CD4-positive, CD25-positive, alpha-beta regulatory T cell (primary cell): ENCODE measurements at regions not wholly inside any gene's neighbourhood (a gene's known extent, or its start where the extent isn't known, plus 50 kb on each side); places are given as distances from the start of the nearest gene placed in this dataset.

ENCODE experiments used
- ATAC-seq, 2 donors: fragments of 150-1000 bp; cut with Tn5 transposase; one replicate each; pipeline ENCODE4 v1.10.0; 2021; ENCODE audit warnings: low read depth in 2 of 2, moderate number of reproducible peaks in 2 of 2, moderate library complexity in 1 of 2
- DNase-seq, 3 donors: peaks; one replicate each; pipeline versions ENCODE4 v3.0.0 to v3.0.0-alpha.2; 2012 to 2022; ENCODE audit warnings: mixed read lengths in 1 of 3
- H3K27ac ChIP-seq: one replicate; pipeline ENCODE4 v1.7.0; 2013; ENCODE audit warnings: mild to moderate bottlenecking, low read length; ENCODE audit not compliant: insufficient read depth, poor library complexity, severe bottlenecking
- H3K27me3 ChIP-seq: one replicate; pipeline ENCODE4 v1.7.0; 2013; ENCODE audit warnings: low read length; ENCODE audit not compliant: control insufficient read depth, insufficient read depth
- H3K36me3 ChIP-seq: one replicate; pipeline ENCODE4 v1.7.0; 2013; ENCODE audit warnings: mild to moderate bottlenecking, low read length, moderate library complexity; ENCODE audit not compliant: control insufficient read depth, insufficient read depth
- H3K4me1 ChIP-seq: 2 replicates; pipeline ENCODE4 v1.7.0; 2013; ENCODE audit warnings: mild to moderate bottlenecking, low read length; ENCODE audit not compliant: insufficient read depth, control insufficient read depth, poor library complexity, severe bottlenecking
- H3K4me3 ChIP-seq: one replicate; pipeline ENCODE4 v1.7.0; 2013; ENCODE audit warnings: low read depth, mild to moderate bottlenecking, low read length, moderate library complexity
- H3K9me3 ChIP-seq, 2 experiments: 1 replicate in 1 of 2; 2 replicates in 1 of 2; pipeline ENCODE4 v1.7.0; 2013; ENCODE audit warnings: low read length in 2 of 2, mild to moderate bottlenecking in 1 of 2, moderate library complexity in 1 of 2; ENCODE audit not compliant: control insufficient read depth in 2 of 2
- H3K27ac Mint-ChIP-seq, 3 donors: one replicate each; pipeline ENCODE4 v1.8.0; 2020 to 2022; ENCODE audit warnings: mild to moderate bottlenecking in 3 of 3, mixed read lengths in 3 of 3, moderate library complexity in 2 of 3
- H3K27me3 Mint-ChIP-seq: one replicate; pipeline ENCODE4 v1.8.0; 2022; ENCODE audit warnings: mild to moderate bottlenecking, mixed read lengths
- H3K36me3 Mint-ChIP-seq: one replicate; pipeline ENCODE4 v1.8.0; 2020; ENCODE audit warnings: mixed read lengths
- H3K4me1 Mint-ChIP-seq, 4 donors: one replicate each; pipeline ENCODE4 v1.8.0; 2020 to 2022; ENCODE audit warnings: mixed read lengths in 4 of 4, mild to moderate bottlenecking in 1 of 4
- H3K4me3 Mint-ChIP-seq, 4 donors: one replicate each; pipeline ENCODE4 v1.8.0; 2020 to 2022; ENCODE audit warnings: mild to moderate bottlenecking in 4 of 4, mixed read lengths in 4 of 4, moderate library complexity in 3 of 4
- H3K9me3 Mint-ChIP-seq, 7 donors: one replicate each; pipeline ENCODE4 v1.8.0; 2020 to 2022; ENCODE audit warnings: mixed read lengths in 7 of 7, mild to moderate bottlenecking in 3 of 7, moderate library complexity in 2 of 7

GRCh38 chr9:126152622-126153362 is 173.8 kb upstream of the MVB12B start:
- DNase-seq (no peak), ATAC-seq (no peak)
- no peak overlapping the region for H3K4me3 Mint-ChIP-seq

GRCh38 chr9:126153382-126153781 is 173.2 kb upstream of the MVB12B start:
- Histone ChIP-seq H3K4me3 (no peak overlapping the region), H3K27me3 (peaks cover 2% of the 10 kb centered on the region), H3K36me3 (no peaks in the 10 kb centered on the region), H3K4me1 (no peaks in the 10 kb centered on the region), H3K27ac (no peak overlapping the region), H3K9me3 (no peaks in the 10 kb centered on the region)
- no peaks in the 10 kb centered on the region for H3K36me3 Mint-ChIP-seq
- no peaks in the 10 kb centered on the region for H3K4me1 Mint-ChIP-seq
- no peak for DNase-seq
- ATAC-seq, result no peak
- H3K9me3 Mint-ChIP-seq, result peaks cover 0 to 2% (median 0%) of the 10 kb centered on the region in 7 donors
- H3K4me3 Mint-ChIP-seq, result no peak overlapping the region
- H3K27ac Mint-ChIP-seq, result no peak overlapping the region
- H3K27me3 Mint-ChIP-seq, result no peaks in the 10 kb centered on the region

More at GRCh38 chr9:126152622-126153362, 173.8 kb upstream of the MVB12B start:
- H3K27me3 ChIP-seq, result peaks cover 2% of the 10 kb centered on the region
- no peaks in the 10 kb centered on the region for H3K36me3 Mint-ChIP-seq
- H3K4me3 ChIP-seq, result no peak overlapping the region
- H3K9me3 Mint-ChIP-seq, result peaks cover 0 to 1% (median 0%) of the 10 kb centered on the region in 7 donors
- H3K9me3 ChIP-seq, result no peaks in the 10 kb centered on the region
- no peak overlapping the region for H3K27ac Mint-ChIP-seq
- H3K27me3 Mint-ChIP-seq, result peaks cover 4% of the 10 kb centered on the region
- no peaks in the 10 kb centered on the region for H3K4me1 Mint-ChIP-seq
- no peak overlapping the region for H3K27ac ChIP-seq
- no peaks in the 10 kb centered on the region for H3K36me3 ChIP-seq
- H3K4me1 ChIP-seq, result no peaks in the 10 kb centered on the region

GRCh38 chr9:126154182-126154827 is 172.3 kb upstream of the MVB12B start:
- ATAC-seq, result no peak
- no peak overlapping the region for H3K4me3 ChIP-seq
- H3K36me3 Mint-ChIP-seq, result no peaks in the 10 kb centered on the region
- no peak overlapping the region for H3K27ac ChIP-seq
- H3K4me3 Mint-ChIP-seq, result no peak overlapping the region
- H3K4me1 ChIP-seq, result no peaks in the 10 kb centered on the region
- DNase-seq, result no peak
- H3K4me1 Mint-ChIP-seq, result no peaks in the 10 kb centered on the region
- no peak overlapping the region for H3K27ac Mint-ChIP-seq
- H3K36me3 ChIP-seq, result no peaks in the 10 kb centered on the region
- peaks cover 2% of the 10 kb centered on the region for H3K27me3 ChIP-seq
- H3K27me3 Mint-ChIP-seq, result no peaks in the 10 kb centered on the region
- peaks cover 0 to 2% (median 0%) of the 10 kb centered on the region in 7 donors for H3K9me3 Mint-ChIP-seq
- no peaks in the 10 kb centered on the region for H3K9me3 ChIP-seq

GRCh38 chr9:126154869-126155268 is 171.8 kb upstream of the MVB12B start:
- H3K27ac ChIP-seq, result no peak overlapping the region
- H3K27me3 ChIP-seq, result peaks cover 2% of the 10 kb centered on the region
- H3K9me3 ChIP-seq, result no peaks in the 10 kb centered on the region
- Mint-ChIP-seq H3K27me3 (no peaks in the 10 kb centered on the region), H3K9me3 (peaks cover 0 to 2% (median 0%) of the 10 kb centered on the region in 7 donors), H3K36me3 (no peaks in the 10 kb centered on the region), H3K27ac (no peak overlapping the region), H3K4me1 (no peaks in the 10 kb centered on the region), H3K4me3 (no peak overlapping the region)
- H3K4me1 ChIP-seq, result no peaks in the 10 kb centered on the region
- no peaks in the 10 kb centered on the region for H3K36me3 ChIP-seq
- DNase-seq (no peak), ATAC-seq (no peak)
- H3K4me3 ChIP-seq, result no peak overlapping the region

GRCh38 chr9:126155756-126156664 is 170.6 kb upstream of the MVB12B start:
- Mint-ChIP-seq H3K9me3 (peaks cover 0 to 2% (median 0%) of the 10 kb centered on the region in 7 donors), H3K36me3 (no peaks in the 10 kb centered on the region), H3K27me3 (no peaks in the 10 kb centered on the region), H3K4me1 (no peaks in the 10 kb centered on the region), H3K27ac (no peak overlapping the region), H3K4me3 (no peak overlapping the region)
- no peak overlapping the region for H3K27ac ChIP-seq
- no peak for DNase-seq
- no peaks in the 10 kb centered on the region for H3K4me1 ChIP-seq
- H3K9me3 ChIP-seq, result no peaks in the 10 kb centered on the region
- H3K36me3 ChIP-seq, result no peaks in the 10 kb centered on the region
- ATAC-seq, result no peak
- peaks cover 2% of the 10 kb centered on the region for H3K27me3 ChIP-seq
- no peak overlapping the region for H3K4me3 ChIP-seq

- peaks cover 2% of the 10 kb centered on the region for H3K27me3 ChIP-seq
- DNase-seq, result no peak
- Mint-ChIP-seq H3K27ac (no peak overlapping the region), H3K9me3 (peaks cover 0 to 2% (median 0%) of the 10 kb centered on the region in 7 donors), H3K27me3 (no peaks in the 10 kb centered on the region), H3K4me3 (no peak overlapping the region), H3K4me1 (no peaks in the 10 kb centered on the region), H3K36me3 (no peaks in the 10 kb centered on the region)
- no peak overlapping the region for H3K4me3 ChIP-seq
- no peak overlapping the region for H3K27ac ChIP-seq
- H3K9me3 ChIP-seq, result no peaks in the 10 kb centered on the region
- H3K4me1 ChIP-seq, result no peaks in the 10 kb centered on the region
- H3K36me3 ChIP-seq, result no peaks in the 10 kb centered on the region
- no peak for ATAC-seq
Observed at GRCh38 chr9:126156898-126157297, 169.7 kb upstream of the MVB12B start.

GRCh38 chr9:126157423-126157822 is 169.2 kb upstream of the MVB12B start:
- Histone ChIP-seq H3K36me3 (no peaks in the 10 kb centered on the region), H3K4me3 (no peak overlapping the region), H3K27me3 (no peaks in the 10 kb centered on the region), H3K27ac (no peak overlapping the region), H3K9me3 (no peaks in the 10 kb centered on the region), H3K4me1 (no peaks in the 10 kb centered on the region)
- Mint-ChIP-seq H3K27ac (no peak overlapping the region), H3K4me3 (no peak overlapping the region), H3K9me3 (peaks cover 0 to 2% (median 0%) of the 10 kb centered on the region in 7 donors), H3K4me1 (no peaks in the 10 kb centered on the region), H3K27me3 (no peaks in the 10 kb centered on the region), H3K36me3 (no peaks in the 10 kb centered on the region)
- DNase-seq, result no peak
- ATAC-seq, result no peak
